Fibroblast of peridontal ligament (primary cell): ENCODE measurements at regions not wholly inside any gene's neighbourhood (a gene's known extent, or its start where the extent isn't known, plus 50 kb on each side); places are given as distances from the start of the nearest gene placed in this dataset.
"Not testable (repeated sequence)": the region's sequence is repeated elsewhere in the genome, so short reads cannot be mapped to it uniquely, and the experiment has no call there.

Source experiments
- DNase-seq: peaks from one replicate; pipeline ENCODE4 v3.0.0-alpha.2; 2010; ENCODE audit errors: extremely low read depth

GRCh38 chr21:10325546-10325945, 195.8 kb upstream of the TPTE start:
- peak; percentile 90 for DNase-seq

DNA sequence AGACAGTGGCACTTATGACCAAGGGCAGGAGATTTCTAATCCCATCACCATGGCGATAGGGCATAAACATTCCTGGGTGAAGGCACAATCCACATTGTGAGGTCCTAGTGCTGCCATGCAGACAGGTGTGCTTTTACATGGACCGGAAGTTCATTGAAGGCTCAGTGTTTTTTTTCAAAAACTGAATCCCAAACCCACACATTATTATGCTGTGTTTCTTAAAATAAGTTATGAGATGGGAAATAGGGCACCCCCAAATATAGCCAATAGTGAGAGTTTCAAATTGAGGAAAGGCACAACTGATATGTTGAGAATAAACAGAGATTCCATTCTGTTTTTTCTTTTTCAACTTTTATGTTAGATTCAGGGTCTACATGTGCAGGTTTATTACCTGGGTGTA, 195.2 kb upstream of the TPTE start:
- DNase-seq, result not testable (repeated sequence)

GRCh38 chr21:10328646-10329045, 192.7 kb upstream of the TPTE start:
- not testable (repeated sequence) for DNase-seq

GRCh38 chr21:10330641-10331119, 190.7 kb upstream of the TPTE start:
- not testable (repeated sequence) for DNase-seq

DNA sequence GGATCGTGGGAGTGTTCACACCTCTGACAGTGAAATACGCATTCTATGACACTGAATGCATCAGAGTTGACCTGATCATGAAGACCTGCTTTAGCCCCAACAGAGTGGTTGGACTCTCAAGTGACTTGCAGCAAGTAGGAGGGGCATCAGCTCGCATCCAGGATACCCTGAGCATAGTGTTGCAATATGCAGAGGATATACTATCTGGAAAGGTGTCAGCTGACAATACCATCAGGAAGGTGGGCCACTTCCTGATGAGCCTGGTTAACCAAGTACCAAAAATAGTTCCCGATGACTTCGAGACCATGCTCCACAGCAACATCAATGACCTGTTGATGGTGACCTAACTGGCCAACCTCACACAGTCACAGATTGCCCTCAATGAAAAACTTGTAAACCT, 190.2 kb upstream of the TPTE start:
- DNase-seq, result not testable (repeated sequence)

DNA sequence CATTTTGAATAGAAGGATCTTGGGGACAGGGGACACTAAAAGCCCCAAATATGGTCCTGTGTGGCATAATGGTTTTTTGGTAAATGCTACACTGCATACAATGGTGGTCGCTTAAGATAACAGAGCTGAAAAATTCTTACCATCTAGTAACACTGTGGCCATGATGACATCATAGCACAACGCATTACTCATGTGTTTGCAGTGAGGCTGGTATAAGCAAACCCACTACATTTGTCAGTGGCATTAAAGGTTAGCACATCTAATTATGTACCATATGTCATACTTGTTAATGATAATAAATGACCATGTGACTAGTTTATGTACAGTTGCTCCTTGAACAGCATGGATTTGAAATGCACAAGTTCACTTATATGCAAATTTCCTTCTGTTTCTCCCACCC, 188.4 kb upstream of the TPTE start:
- DNase-seq, result not testable (repeated sequence)

GRCh38 chr21:10334391-10334790, 187.0 kb upstream of the TPTE start:
- DNase-seq, result not testable (repeated sequence)

DNA sequence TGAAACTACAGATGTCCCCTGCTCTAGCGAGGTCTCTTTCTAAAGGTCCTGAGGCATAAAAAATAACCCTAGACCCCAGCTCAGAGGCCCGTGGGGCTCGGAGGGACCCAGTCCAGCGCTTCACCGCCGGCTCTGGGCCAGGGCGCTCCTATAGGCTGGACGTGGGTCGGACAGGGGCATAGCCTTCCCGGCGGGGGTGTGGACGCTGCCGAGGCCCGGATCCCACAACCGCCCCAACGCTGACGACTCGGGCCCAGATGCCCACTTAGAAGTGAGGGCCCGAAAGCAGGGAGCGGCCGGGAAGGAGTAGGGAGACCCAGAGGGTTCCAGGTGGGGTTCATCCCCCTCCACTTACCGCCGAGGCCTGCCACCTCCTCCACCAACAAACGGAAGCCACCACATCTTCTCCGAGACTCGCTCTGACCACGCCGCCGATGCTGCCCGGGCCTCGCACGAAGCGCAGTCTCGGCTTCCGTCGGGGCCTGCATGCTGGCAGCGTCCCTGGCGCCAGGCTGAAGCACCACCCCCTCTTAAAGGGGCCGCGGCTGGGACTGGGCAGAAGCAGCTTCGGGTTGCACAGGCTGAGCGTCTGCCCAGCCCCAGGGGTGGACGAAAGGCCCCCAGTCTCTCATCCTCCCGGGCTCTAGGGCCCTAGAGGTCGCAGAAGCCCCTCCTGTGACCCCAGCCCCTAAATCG, 179.0 kb upstream of the TPTE start:
- DNase-seq, result not testable (repeated sequence)

GRCh38 chr21:10343146-10343935, 178.0 kb upstream of the TPTE start:
- not testable (repeated sequence) for DNase-seq

DNA sequence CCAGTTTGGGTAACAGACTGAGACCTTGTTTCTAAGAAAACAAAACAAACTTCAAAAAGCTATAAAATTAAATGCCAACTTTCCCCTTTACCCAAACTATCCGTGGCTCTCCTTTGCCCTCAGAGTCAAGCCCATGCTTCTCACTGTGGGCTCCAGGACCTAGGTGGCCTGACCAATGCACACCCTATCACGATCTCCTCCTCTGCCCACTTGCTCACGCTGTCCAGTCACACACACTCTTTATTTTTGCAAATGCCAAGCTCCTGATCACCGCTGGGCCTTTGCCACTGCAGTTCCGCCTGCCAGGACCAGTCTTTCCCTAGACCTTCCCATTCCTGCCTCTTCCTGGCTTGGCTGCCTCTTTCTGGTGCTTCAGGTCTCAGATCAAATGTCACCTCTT, 177.1 kb upstream of the TPTE start:
- DNase-seq, result not testable (repeated sequence)

DNA sequence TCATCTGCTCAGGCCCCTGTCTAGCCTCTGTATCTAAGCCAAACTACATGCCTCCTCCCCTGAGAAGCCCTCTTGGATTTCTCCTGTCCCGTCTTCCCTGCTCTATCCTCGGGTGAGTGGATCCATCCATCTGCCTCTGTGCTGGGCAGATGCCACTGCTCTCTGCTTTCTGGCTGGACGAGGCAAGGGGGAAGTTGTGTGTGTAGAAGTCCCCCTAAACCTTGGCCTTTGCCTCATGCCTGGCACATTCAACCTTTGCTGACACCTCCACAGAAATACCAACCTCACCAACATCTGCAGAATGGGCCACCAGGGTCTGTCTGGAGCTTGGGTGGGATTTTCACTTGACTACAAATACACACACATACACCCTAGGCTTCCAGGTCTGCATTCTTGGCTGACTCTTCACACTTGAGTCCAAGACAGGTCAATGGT, 176.2 kb upstream of the TPTE start:
- not testable (repeated sequence) for DNase-seq

DNA sequence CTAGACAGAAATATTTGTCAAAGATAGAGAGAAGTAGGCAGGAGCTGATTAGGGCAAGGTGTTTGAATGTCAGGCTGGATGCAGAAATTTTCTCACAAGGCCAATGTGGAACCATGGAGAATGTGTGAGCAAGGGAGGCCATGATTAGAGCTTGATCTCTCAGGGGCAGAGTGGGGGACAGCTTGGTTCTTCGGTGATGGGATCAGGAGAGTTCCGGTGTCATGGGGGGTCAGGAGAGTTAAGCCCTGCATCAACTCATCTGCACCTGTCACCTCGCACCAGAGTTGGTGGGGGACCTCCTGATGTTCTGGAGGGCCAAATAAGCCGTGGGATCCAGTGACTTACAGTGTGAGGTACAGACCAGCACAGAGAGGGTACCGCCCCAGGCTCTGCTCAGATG, 175.1 kb upstream of the TPTE start:
- not testable (repeated sequence) for DNase-seq

DNA sequence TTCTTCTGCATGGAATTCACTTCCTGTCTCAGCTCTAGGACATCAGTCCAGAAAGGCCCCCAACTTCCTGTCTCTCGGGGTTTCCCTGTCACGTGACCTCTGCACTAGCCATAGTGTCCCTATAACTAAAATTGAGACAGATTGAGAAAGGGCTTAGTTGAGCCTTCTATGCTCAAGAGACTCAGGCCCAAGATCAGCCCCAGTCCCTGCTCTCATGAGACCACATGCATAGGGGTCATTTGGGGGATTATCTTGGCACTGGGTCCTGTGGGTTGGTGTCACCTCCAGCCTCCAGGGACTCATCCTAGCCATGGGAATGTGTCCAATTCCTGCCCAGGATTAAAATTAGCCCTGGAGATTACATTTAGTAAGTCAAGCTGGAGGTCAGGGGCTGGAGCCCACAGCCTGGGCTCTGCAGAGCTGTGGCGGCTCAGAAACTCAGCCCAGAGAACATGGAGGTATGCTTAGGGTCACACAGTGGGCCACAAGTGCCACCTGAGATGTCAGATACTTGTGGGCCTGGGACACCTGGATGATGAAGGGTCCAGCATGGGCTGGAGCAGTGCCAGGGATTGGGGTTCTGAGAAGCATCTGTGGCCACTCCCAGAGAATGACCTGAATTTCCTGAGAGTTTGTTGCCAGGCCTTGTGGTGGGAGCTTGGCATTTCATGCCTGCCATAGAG, 174.3 kb upstream of the TPTE start:
- DNase-seq, result not testable (repeated sequence)

DNA sequence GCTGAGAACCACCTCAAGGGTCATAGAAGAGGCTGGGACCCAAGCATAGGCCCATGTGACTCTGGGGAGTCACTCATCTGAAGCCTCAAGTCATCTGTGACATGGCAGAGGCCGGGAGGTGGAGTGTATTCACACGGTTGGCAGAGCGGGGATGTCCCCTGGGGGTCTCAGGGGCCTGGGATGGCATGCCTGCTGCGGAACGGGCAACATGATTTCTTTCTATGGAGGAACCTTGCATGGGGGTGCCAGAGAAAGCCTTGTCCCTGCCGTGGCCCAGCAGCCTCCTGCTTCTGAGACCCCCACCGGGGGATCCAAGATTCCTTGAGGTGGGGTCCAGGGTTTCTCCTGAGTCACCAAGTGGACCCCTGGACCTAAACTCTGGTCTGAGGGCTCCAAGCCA, 173.7 kb upstream of the TPTE start:
- DNase-seq, result not testable (repeated sequence)

DNA sequence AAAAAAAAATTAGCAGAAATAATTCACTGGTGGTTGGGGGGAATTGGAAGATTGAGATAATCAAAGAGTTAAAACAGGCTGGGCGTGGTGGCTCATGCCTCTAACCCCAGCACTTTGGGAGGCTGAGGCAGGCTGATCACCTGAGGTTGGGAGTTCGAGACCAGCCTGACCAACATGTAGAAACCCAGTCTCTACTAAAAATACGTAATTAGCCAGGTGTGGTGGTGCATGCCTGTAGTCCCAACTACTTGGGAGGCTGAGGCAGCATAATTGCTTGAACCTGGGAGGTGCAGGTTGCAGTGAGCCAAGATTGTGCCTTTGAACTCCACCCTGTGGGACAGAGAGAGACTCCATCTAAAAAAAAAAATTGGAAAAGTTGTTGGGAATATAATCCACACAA, 173.2 kb upstream of the TPTE start:
- DNase-seq, result not testable (repeated sequence)

DNA sequence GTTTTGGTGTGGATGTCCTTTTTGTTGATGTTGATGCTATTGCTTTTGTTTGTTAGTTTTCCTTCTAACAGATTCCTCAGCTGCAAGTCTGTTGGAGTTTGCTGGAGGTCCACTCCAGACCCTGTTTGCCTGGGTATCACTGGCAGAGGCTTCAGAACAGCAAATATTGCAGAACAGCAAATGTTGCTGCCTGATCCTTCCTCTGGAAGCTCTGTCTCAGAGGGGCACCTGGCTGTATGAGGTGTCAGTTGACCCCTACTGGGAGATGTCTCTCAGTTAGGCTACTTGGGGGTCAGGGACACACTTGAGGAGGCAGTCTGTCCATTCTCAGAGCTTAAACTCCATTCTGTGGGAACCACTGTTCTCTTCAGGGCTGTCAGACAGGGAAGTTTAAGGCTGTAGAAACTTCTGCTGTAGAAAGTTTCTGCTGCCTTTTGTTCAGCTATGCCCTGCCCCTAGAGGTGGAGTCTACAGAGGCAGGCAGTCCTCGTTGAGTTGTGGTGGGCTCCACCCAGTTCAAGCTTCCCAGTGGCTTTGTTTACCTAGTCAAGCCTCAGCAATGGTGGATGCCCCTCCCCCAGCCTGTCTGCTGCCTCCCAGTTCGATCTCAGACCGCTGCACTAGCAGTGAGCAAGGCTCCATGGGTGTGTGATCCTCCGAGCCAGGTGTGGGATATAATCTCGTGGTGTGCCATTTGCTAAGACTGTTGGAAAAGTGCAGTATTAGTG, 166.4 kb upstream of the TPTE start:
- not testable (repeated sequence) for DNase-seq

- not testable (repeated sequence) for DNase-seq
Measured at GRCh38 chr21:10359120-10359519, 162.3 kb upstream of the TPTE start.

DNA sequence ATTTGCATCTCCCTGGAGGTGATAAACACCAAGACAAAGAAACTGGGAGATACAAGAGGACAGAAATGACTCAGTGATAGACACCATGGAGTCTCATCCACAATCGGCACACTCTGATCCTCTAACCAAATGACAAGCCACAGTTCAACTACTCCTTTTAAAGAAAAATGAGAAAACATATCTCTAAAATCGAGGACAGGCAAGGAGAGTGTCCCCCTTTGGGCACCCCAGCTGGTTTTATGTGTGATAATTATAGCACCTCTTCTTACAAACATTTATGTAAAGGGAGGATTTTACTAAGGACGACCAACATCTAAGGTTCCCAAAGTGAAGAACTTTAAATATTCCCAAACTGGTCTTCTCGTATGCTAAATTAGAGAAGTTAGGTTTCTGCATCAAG, 161.5 kb upstream of the TPTE start:
- DNase-seq, result not testable (repeated sequence)

DNA sequence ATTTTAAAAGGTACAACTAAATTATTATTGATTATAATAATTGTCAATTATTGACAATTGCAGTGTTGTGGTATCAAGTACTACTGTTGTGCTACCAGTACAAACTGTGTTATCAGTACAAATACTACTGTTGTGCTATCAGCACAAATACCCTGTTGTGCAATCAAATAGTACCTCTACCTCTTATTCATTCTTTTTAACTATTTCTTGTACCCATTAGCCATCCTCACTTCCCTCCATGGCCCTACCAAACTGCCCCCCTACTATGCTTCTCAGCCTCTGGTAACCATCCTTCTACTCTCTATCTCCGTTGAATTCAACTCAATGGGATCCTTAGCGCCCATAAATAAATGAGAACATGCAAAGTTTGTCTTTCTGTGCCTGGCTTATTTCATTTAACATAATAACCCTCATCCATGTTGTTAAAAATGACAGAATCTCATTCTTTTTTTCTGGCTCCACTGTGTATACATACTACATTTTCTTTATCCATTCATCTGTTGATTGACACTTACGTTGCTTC, 160.1 kb upstream of the TPTE start:
- not testable (repeated sequence) for DNase-seq

- DNase-seq, result not testable (repeated sequence)
Measured at GRCh38 chr21:10362816-10363215, 158.6 kb upstream of the TPTE start.

DNA sequence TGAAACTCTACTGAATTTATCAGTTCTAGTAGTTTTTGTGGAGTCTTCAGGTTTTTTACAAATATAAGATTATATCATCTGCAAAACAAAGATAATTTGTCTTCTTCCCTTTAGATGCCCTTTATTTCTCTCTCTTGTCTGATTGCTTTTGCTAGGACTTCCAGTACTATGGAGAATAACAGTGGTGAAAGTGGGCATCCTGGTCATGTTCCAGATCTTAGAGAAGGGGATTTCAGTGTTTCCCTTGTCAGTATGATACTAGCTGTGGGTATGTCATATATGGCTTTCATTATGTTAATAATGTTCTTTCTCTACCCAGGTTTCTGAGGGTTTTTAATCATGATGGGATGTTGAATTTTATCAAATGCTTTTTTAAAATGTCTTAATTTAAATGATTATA, 158.1 kb upstream of the TPTE start:
- DNase-seq, result not testable (repeated sequence)
